ENCODE measurements at regions not wholly inside any gene's neighbourhood (a gene's known extent, or its start where the extent isn't known, plus 50 kb on each side); places are given as distances from the start of the nearest gene placed in this dataset.
"Not testable (repeated sequence)": the region's sequence is repeated elsewhere in the genome, so short reads cannot be mapped to it uniquely, and the experiment has no call there.

- no peak for DNase-seq
These were observed 162.7 kb downstream of the SPTSSA start for GRCh38 chr14:34299360-34299759.

- no peak for DNase-seq
These were observed 164.1 kb downstream of the SPTSSA start for GRCh38 chr14:34297786-34298520.

GRCh38 chr14:34283590-34283989, 178.4 kb downstream of the SPTSSA start:
- DNase-seq: no peak

- DNase-seq: no peak
These were observed 184.8 kb downstream of the SPTSSA start for GRCh38 chr14:34277191-34277590.

- DNase-seq: no peak
These were observed 186.5 kb downstream of the SPTSSA start for GRCh38 chr14:34275530-34275929.

GRCh38 chr14:34275078-34275477, 187.0 kb downstream of the SPTSSA start:
- DNase-seq: no peak

GRCh38 chr14:34273716-34274115, 188.3 kb downstream of the SPTSSA start:
- not testable (repeated sequence) for DNase-seq

- DNase-seq: no peak
These were observed 191.7 kb downstream of the SPTSSA start for GRCh38 chr14:34270361-34270760.

- no peak for DNase-seq
These were observed 195.7 kb downstream of the SPTSSA start for GRCh38 chr14:34266344-34266743.

GRCh38 chr14:34262127-34262910, 199.7 kb downstream of the SPTSSA start:
- no peak for DNase-seq

- no peak for DNase-seq
These were observed 202.0 kb downstream of the SPTSSA start for GRCh38 chr14:34259996-34260395.

- DNase-seq: no peak
These were observed 203.7 kb downstream of the SPTSSA start for GRCh38 chr14:34258318-34258717.

- no peak for DNase-seq
These were observed 204.5 kb downstream of the SPTSSA start for GRCh38 chr14:34257505-34257904.

- no peak for DNase-seq
These were observed 205.8 kb downstream of the SPTSSA start for GRCh38 chr14:34256223-34256622.

- no peak for DNase-seq
These were observed 207.5 kb downstream of the SPTSSA start for GRCh38 chr14:34254571-34254970.

- DNase-seq: no peak
These were observed 208.0 kb downstream of the SPTSSA start for GRCh38 chr14:34254031-34254430.

GRCh38 chr14:34252227-34252626, 209.8 kb downstream of the SPTSSA start:
- DNase-seq: no peak

- DNase-seq: no peak
These were observed 210.4 kb downstream of the SPTSSA start for GRCh38 chr14:34251662-34252061.

- DNase-seq: no peak
These were observed 211.1 kb downstream of the SPTSSA start for GRCh38 chr14:34250959-34251358.

- no peak for DNase-seq
These were observed 214.4 kb downstream of the SPTSSA start for GRCh38 chr14:34247605-34248004.

GRCh38 chr14:34246206-34246605, 215.8 kb downstream of the SPTSSA start:
- DNase-seq: no peak

GRCh38 chr14:34243401-34243800, 218.6 kb downstream of the SPTSSA start:
- no peak for DNase-seq

- no peak for DNase-seq
These were observed 219.0 kb downstream of the SPTSSA start for GRCh38 chr14:34243001-34243400.

GRCh38 chr14:34241185-34241711, 220.8 kb downstream of the SPTSSA start:
- no peak for DNase-seq
